AG04450 (cell line): ENCODE measurements at regions not wholly inside any gene's neighbourhood (a gene's known extent, or its start where the extent isn't known, plus 50 kb on each side); places are given as distances from the start of the nearest gene placed in this dataset.
"Not testable (repeated sequence)": the region's sequence is repeated elsewhere in the genome, so short reads cannot be mapped to it uniquely, and the experiment has no call there.

Source experiments
- CTCF ChIA-PET: fragments of 300-600, 350-600 bp; formaldehyde crosslinking; extraction: SDS; loops from one replicate; lab custom pipeline; 2022; ENCODE audit warnings: antibody characterized with exemption, inconsistent platforms; lab: Charles Lee
- POLR2A ChIA-PET: fragments of 350-600 bp; formaldehyde crosslinking; extraction: SDS; loops from one replicate; lab custom pipeline; 2021; ENCODE audit warnings: antibody characterized with exemption, inconsistent platforms; lab: Yijun Ruan, JAX
- DNase-seq: peaks from one replicate; pipeline ENCODE4 v3.0.0-alpha.2; 2011; ENCODE audit warnings: low read depth, low spot score
- H3K27ac ChIP-seq: one replicate; pipeline ENCODE4 v1.5.1; 2012; ENCODE audit warnings: low read depth, low read length, control low read depth
- H3K27me3 ChIP-seq: one replicate; pipeline ENCODE4 v1.6.0; 2012; ENCODE audit warnings: low read length; ENCODE audit not compliant: control insufficient read depth, insufficient read depth
- H3K4me3 ChIP-seq: 2 replicates; pipeline ENCODE4 v1.5.1; 2011; ENCODE audit warnings: mild to moderate bottlenecking, low read depth, low read length, control low read depth
- H3K9me3 ChIP-seq: 2 replicates; pipeline ENCODE4 v1.5.1; 2012; ENCODE audit warnings: low read length; ENCODE audit not compliant: control insufficient read depth, insufficient read depth
- CTCF ChIP-seq: IDR thresholded peaks from 2 replicates; pipeline ENCODE4 v1.5.1; 2011; ENCODE audit warnings: low read depth, low read length, control low read depth, inconsistent platforms

GRCh38 chr5:169374111-169374510 is 73.2 kb upstream of the SLIT3 start:
- H3K4me3 ChIP-seq, result no peak overlapping the region
- no peak overlapping the region for H3K27ac ChIP-seq
- no peaks in the 10 kb centered on the region for H3K9me3 ChIP-seq
- no peak for TF ChIP-seq CTCF
- DNase-seq, result no peak
- POLR2A ChIA-PET, result no interaction called here
- CTCF ChIA-PET, result no interaction called here
- H3K27me3 ChIP-seq, result peaks cover 2% of the 10 kb centered on the region

DNA sequence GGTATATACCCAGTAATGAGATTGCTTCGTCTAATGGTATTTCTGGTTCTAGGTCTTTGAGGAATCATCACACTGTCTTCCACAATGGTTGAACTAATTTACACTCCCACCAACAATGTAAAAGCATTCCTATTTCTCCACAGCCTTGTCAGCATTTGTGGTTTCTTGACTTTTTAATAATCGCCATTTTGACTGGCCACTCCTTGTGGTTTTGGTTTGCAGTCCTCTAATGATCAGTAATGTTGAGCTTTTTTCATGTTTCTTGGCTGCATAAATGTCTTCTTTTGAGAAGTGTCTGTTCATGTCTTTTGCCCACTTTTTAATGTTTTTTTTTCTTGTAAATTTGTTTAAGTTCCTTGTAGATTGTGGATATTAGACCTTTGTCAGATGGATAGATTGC is 70.9 kb upstream of the SLIT3 start:
- H3K27ac ChIP-seq, H3K4me3 ChIP-seq, DNase-seq, POLR2A ChIA-PET, H3K27me3 ChIP-seq, CTCF ChIA-PET, H3K9me3 ChIP-seq: not testable (repeated sequence)

DNA sequence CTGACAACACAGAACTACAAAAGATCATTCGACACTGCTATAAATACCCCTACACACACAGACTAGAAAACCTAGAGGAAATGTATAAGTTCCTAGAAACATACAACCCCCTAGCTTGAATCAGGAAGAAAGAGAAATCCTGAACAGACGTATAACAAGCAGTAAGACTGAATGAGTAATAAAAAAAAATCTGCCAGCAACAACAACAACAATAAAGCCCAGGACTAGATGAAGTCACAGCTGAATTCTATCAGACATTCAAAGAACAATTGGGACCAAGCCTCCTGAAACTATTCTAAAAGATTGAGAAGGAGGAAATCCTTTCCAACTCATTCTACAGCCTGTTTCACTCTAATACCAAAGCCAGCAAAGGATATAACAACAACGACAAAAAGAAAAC is 68.2 kb upstream of the SLIT3 start:
- DNase-seq, result no peak
- no peak overlapping the region for H3K27ac ChIP-seq
- no peak overlapping the region for H3K4me3 ChIP-seq
- ChIA-PET CTCF (no interaction called here), POLR2A (no interaction called here)
- H3K27me3 ChIP-seq, result peaks cover 3% of the 10 kb centered on the region
- TF ChIP-seq CTCF, result no peak
- H3K9me3 ChIP-seq, result no peaks in the 10 kb centered on the region

DNA sequence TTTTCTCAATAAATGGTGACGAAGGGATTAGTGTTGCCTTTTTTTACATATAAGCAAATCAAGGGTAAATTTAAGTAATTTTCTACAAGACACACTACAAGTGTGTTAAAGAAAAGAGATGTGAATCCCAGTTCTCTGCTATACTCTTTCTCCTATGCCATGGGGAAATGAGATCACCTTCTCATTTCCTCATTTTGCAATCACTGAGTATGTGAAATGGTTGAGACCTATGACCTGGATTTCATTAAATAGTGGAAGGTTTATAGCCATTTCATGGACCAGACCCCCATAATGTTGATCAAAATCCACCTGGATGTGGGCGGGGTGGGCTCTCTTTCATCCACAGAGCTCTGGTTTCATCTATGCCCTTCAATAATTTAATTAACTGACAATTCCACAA is 66.9 kb upstream of the SLIT3 start:
- Histone ChIP-seq H3K9me3 (no peaks in the 10 kb centered on the region), H3K27me3 (peaks cover 3% of the 10 kb centered on the region), H3K4me3 (no peak overlapping the region), H3K27ac (no peak overlapping the region)
- TF ChIP-seq CTCF, result no peak
- ChIA-PET CTCF (no interaction called here), POLR2A (no interaction called here)
- no peak for DNase-seq

GRCh38 chr5:169357291-169357690 is 56.4 kb upstream of the SLIT3 start:
- no peak for TF ChIP-seq CTCF
- no peaks in the 10 kb centered on the region for H3K9me3 ChIP-seq
- DNase-seq, result no peak
- H3K27me3 ChIP-seq, result no peaks in the 10 kb centered on the region
- CTCF ChIA-PET, result no interaction called here
- H3K27ac ChIP-seq, result no peak overlapping the region
- POLR2A ChIA-PET, result no interaction called here
- no peak overlapping the region for H3K4me3 ChIP-seq

- ChIA-PET CTCF (no interaction called here), POLR2A (no interaction called here)
- H3K4me3 ChIP-seq, result no peak overlapping the region
- no peak for DNase-seq
- no peak for TF ChIP-seq CTCF
- no peaks in the 10 kb centered on the region for H3K27me3 ChIP-seq
- H3K9me3 ChIP-seq, result no peaks in the 10 kb centered on the region
- no peak overlapping the region for H3K27ac ChIP-seq
Measured at GRCh38 chr5:169356811-169357210, 55.9 kb upstream of the SLIT3 start.
